HG03066 (cell line): ENCODE measurements at regions not wholly inside any gene's neighbourhood (a gene's known extent, or its start where the extent isn't known, plus 50 kb on each side); places are given as distances from the start of the nearest gene placed in this dataset.

Experiments
- ATAC-seq: cut with Tn5 transposase; IDR thresholded peaks from one replicate; pipeline ENCODE4 v1.9.1; 2021; ENCODE audit warnings: low read depth; ENCODE audit not compliant: unreplicated experiment

GRCh38 chr12:61647566-61647965 lies 612.6 kb upstream of the USP15 start:
- no peak for ATAC-seq

- no peak for ATAC-seq
Measured at GRCh38 chr12:61652265-61652664, 607.9 kb upstream of the USP15 start.

- no peak for ATAC-seq
Measured at GRCh38 chr12:61654698-61655097, 605.5 kb upstream of the USP15 start.

- ATAC-seq: no peak
Measured at GRCh38 chr12:61655241-61655640, 605.0 kb upstream of the USP15 start.

GRCh38 chr12:61667676-61668075 lies 592.5 kb upstream of the USP15 start:
- ATAC-seq: no peak

GRCh38 chr12:61676520-61676919 lies 583.7 kb upstream of the USP15 start:
- no peak for ATAC-seq

GRCh38 chr12:61687407-61687806 lies 572.8 kb upstream of the USP15 start:
- no peak for ATAC-seq

- ATAC-seq: no peak
Measured at GRCh38 chr12:61694214-61694613, 566.0 kb upstream of the USP15 start.

GRCh38 chr12:61701471-61701870 lies 558.7 kb upstream of the USP15 start:
- ATAC-seq: no peak

GRCh38 chr12:61706783-61707182 lies 553.4 kb upstream of the USP15 start:
- no peak for ATAC-seq

GRCh38 chr12:61713121-61713520 lies 547.1 kb upstream of the USP15 start:
- no peak for ATAC-seq

GRCh38 chr12:61717986-61718385 lies 542.2 kb upstream of the USP15 start:
- ATAC-seq: no peak

- ATAC-seq: no peak
Measured at GRCh38 chr12:61739925-61740324, 520.3 kb upstream of the USP15 start.

- no peak for ATAC-seq
Measured at GRCh38 chr12:61750604-61751003, 509.6 kb upstream of the USP15 start.

GRCh38 chr12:61754214-61754613 lies 506.0 kb upstream of the USP15 start:
- ATAC-seq: no peak

- ATAC-seq: no peak
Measured at GRCh38 chr12:61757831-61758505, 502.2 kb upstream of the USP15 start.

- no peak for ATAC-seq
Measured at GRCh38 chr12:61758661-61759060, 501.5 kb upstream of the USP15 start.

- ATAC-seq: no peak
Measured at GRCh38 chr12:61765926-61766325, 494.3 kb upstream of the USP15 start.

GRCh38 chr12:61780435-61780834 lies 479.8 kb upstream of the USP15 start:
- no peak for ATAC-seq

- ATAC-seq: no peak
Measured at GRCh38 chr12:61781021-61781581, 479.1 kb upstream of the USP15 start.

- no peak for ATAC-seq
Measured at GRCh38 chr12:61796846-61797245, 463.4 kb upstream of the USP15 start.

- ATAC-seq: no peak
Measured at GRCh38 chr12:61797266-61797665, 462.9 kb upstream of the USP15 start.

GRCh38 chr12:61798778-61799177 lies 461.4 kb upstream of the USP15 start:
- ATAC-seq: no peak
